CD8-positive, alpha-beta memory T cell (primary cell): ENCODE measurements at regions not wholly inside any gene's neighbourhood (a gene's known extent, or its start where the extent isn't known, plus 50 kb on each side); places are given as distances from the start of the nearest gene placed in this dataset.
A peak's percentile ranks its signal among the peaks of the same experiment; 100 is the strongest.

Source experiments
- CTCF ChIA-PET: fragments of 350-600 bp; sonication (Branson Sonifier 250); formaldehyde crosslinking; loops from one replicate; lab custom pipeline; 2021; ENCODE audit warnings: antibody characterized with exemption; lab: Charles Lee
- POLR2A ChIA-PET: fragments of 350-600 bp; sonication (Branson Sonifier 250); formaldehyde crosslinking; loops from one replicate; lab custom pipeline; 2021; ENCODE audit warnings: antibody characterized with exemption; lab: Charles Lee
- DNase-seq, 5 donors: peaks; one replicate each; pipeline versions ENCODE4 v3.0.0 to v3.0.0-alpha.2; 2020 to 2022; ENCODE audit warnings: mixed read lengths in 1 of 5
- H3K27ac ChIP-seq: one replicate; pipeline ENCODE4 v1.7.0; 2013; ENCODE audit warnings: low read depth, mild to moderate bottlenecking, low read length, moderate library complexity
- H3K27me3 ChIP-seq: 2 replicates; pipeline ENCODE4 v1.7.0; 2013; ENCODE audit warnings: low read length, mild to moderate bottlenecking; ENCODE audit not compliant: insufficient read depth, poor library complexity, severe bottlenecking
- H3K36me3 ChIP-seq: 2 replicates; pipeline ENCODE4 v1.7.0; 2013; ENCODE audit warnings: mild to moderate bottlenecking, low read length, moderate library complexity; ENCODE audit not compliant: insufficient read depth
- H3K4me1 ChIP-seq: 2 replicates; pipeline ENCODE4 v1.7.0; 2013; ENCODE audit warnings: mild to moderate bottlenecking, low read length, moderate library complexity; ENCODE audit not compliant: insufficient read depth
- H3K4me3 ChIP-seq: 2 replicates; pipeline ENCODE4 v1.7.0; 2013; ENCODE audit warnings: mild to moderate bottlenecking, low read length
- H3K9me3 ChIP-seq: 2 replicates; pipeline ENCODE4 v1.7.0; 2013; ENCODE audit warnings: mild to moderate bottlenecking, low read length
- H3K27ac Mint-ChIP-seq, 8 donors: one replicate each; pipeline ENCODE4 v1.8.0; 2020 to 2021; ENCODE audit warnings: mixed read lengths in 8 of 8, mild to moderate bottlenecking in 6 of 8, inconsistent platforms in 3 of 8, moderate library complexity in 3 of 8
- H3K27me3 Mint-ChIP-seq, 2 donors: one replicate each; pipeline ENCODE4 v1.8.0; 2020 to 2021; ENCODE audit warnings: mixed read lengths in 2 of 2, mild to moderate bottlenecking in 1 of 2, moderate library complexity in 1 of 2
- H3K36me3 Mint-ChIP-seq, 3 donors: one replicate each; pipeline ENCODE4 v1.8.0; 2020 to 2021; ENCODE audit warnings: mixed read lengths in 3 of 3, inconsistent platforms in 1 of 3, mild to moderate bottlenecking in 1 of 3
- H3K4me1 Mint-ChIP-seq, 3 donors: one replicate each; pipeline ENCODE4 v1.8.0; 2020 to 2021; ENCODE audit warnings: mixed read lengths in 3 of 3, inconsistent platforms in 1 of 3, mild to moderate bottlenecking in 1 of 3
- H3K4me3 Mint-ChIP-seq, 7 donors: one replicate each; pipeline ENCODE4 v1.8.0; 2020 to 2021; ENCODE audit warnings: mixed read lengths in 7 of 7, mild to moderate bottlenecking in 6 of 7, moderate library complexity in 4 of 7, inconsistent platforms in 2 of 7
- H3K9me3 Mint-ChIP-seq, 5 donors: one replicate each; pipeline ENCODE4 v1.8.0; 2020 to 2022; ENCODE audit warnings: mixed read lengths in 5 of 5, mild to moderate bottlenecking in 3 of 5, moderate library complexity in 2 of 5, inconsistent platforms in 1 of 5

GRCh38 chr18:78816916-78817315 lies 162.7 kb upstream of the SALL3 start:
- no peaks in the 10 kb centered on the region for H3K9me3 ChIP-seq

DNA sequence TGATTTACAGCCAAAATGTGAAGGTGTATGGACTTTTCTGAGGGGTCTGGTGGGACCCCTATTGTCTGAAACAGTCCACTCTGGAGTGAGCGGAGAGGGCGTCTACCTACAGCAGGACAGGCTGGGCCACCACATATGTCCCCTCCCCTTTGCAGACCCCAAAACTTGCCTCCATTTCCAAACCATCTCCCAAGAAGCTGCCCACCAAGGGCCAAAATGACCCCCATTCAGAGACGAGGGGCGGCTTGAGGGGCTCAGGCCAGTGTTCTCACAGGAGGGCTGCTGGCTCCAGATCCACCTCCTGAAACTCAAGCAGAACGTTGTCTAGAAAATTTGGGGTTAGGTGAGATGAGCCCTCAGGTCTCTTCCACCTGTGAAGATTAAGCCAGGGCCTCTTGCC lies 161.1 kb upstream of the SALL3 start:
- ChIA-PET CTCF (no interaction called here), POLR2A (no interaction called here)
- Mint-ChIP-seq H3K9me3 (peaks cover 0 to 2% (median 0%) of the 10 kb centered on the region in 5 donors), H3K27me3 (peaks cover 12 to 33% of the 10 kb centered on the region in 2 donors), H3K4me3 (no peak overlapping the region), H3K4me1 (no peaks in the 10 kb centered on the region), H3K36me3 (no peaks in the 10 kb centered on the region), H3K27ac (no peak overlapping the region)
- no peak for DNase-seq
- H3K4me3 ChIP-seq: no peak overlapping the region
- no peaks in the 10 kb centered on the region for H3K9me3 ChIP-seq
- H3K36me3 ChIP-seq: no peaks in the 10 kb centered on the region
- H3K27me3 ChIP-seq: no peaks in the 10 kb centered on the region
- no peaks in the 10 kb centered on the region for H3K4me1 ChIP-seq
- H3K27ac ChIP-seq: no peak overlapping the region

More at GRCh38 chr18:78816916-78817315, 162.7 kb upstream of the SALL3 start:
- Mint-ChIP-seq H3K4me3 (no peak overlapping the region), H3K36me3 (no peaks in the 10 kb centered on the region), H3K9me3 (no peaks in the 10 kb centered on the region), H3K27ac (peak overlapping the region in 1 of 8 donors; percentile 75), H3K4me1 (no peaks in the 10 kb centered on the region), H3K27me3 (peaks cover 14 to 33% of the 10 kb centered on the region in 2 donors)
- H3K27me3 ChIP-seq: no peaks in the 10 kb centered on the region
- no peak overlapping the region for H3K4me3 ChIP-seq
- no peaks in the 10 kb centered on the region for H3K4me1 ChIP-seq
- no peaks in the 10 kb centered on the region for H3K36me3 ChIP-seq
- no peak for DNase-seq
- no peak overlapping the region for H3K27ac ChIP-seq
- POLR2A ChIA-PET: no interaction called here
- CTCF ChIA-PET: no interaction called here

DNA sequence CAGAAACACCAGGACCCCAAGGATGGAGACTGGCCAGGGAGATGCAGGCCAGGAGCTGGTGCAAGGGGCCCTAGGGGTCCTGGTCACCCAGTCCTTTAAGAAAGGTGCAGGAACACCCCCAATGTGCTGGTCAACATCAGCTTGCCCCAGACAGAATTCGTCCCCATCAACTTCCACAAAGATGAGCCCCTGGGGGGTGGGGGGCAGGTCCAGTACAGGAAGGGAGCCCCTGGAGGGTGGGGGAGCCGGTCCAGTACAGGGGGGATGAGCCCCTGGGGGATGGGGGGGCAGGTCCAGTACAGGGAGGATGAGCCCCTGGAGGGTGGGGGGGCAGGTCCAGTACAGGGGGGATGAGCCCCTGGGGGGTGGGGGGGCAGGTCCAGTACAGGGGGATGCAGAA lies 160.7 kb upstream of the SALL3 start:
- Histone ChIP-seq H3K9me3 (no peaks in the 10 kb centered on the region), H3K36me3 (no peaks in the 10 kb centered on the region), H3K27me3 (no peaks in the 10 kb centered on the region), H3K27ac (no peak overlapping the region), H3K4me3 (no peak overlapping the region), H3K4me1 (no peaks in the 10 kb centered on the region)
- ChIA-PET CTCF (no interaction called here), POLR2A (no interaction called here)
- Mint-ChIP-seq H3K27ac (no peak overlapping the region), H3K4me3 (no peak overlapping the region), H3K9me3 (peaks cover 0 to 2% (median 0%) of the 10 kb centered on the region in 5 donors), H3K36me3 (no peaks in the 10 kb centered on the region), H3K4me1 (no peaks in the 10 kb centered on the region), H3K27me3 (peaks cover 10 to 33% of the 10 kb centered on the region in 2 donors)
- DNase-seq: no peak

DNA sequence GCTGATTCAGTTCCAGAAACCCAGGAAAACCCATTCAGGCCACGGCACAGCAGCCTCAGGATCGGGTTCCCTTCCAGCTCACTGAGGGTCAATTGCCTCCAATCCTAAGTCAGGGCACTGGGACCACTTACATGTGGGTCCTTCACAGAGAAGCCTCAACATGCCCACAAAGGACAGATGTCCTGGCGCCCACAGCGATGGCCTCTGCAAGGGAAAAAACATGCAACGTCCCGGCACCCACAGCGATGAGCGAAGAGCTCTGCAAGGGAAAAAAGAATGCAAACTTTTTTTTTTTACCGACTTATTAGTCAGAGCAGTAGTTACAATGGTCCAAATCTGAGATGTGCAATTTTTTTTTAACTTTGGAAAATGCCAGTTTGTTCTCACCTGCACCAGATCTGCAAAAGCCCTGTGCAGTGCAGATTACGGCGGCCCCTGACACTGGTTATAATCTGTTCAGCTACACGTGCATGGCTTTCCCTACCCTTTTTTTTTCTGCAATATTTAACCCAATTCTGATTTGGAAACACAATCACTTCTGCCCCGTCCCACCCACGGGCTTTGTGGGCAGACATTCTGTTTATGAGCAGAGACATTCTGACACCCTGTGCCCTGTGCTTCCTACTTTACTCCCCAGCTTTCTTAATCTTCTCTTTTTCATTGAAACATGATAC lies 159.3 kb upstream of the SALL3 start:
- no peak overlapping the region for H3K27ac ChIP-seq
- no peaks in the 10 kb centered on the region for H3K36me3 ChIP-seq
- ChIA-PET CTCF (no interaction called here), POLR2A (no interaction called here)
- H3K27me3 ChIP-seq: no peaks in the 10 kb centered on the region
- no peaks in the 10 kb centered on the region for H3K36me3 Mint-ChIP-seq
- no peak overlapping the region for H3K27ac Mint-ChIP-seq
- peaks cover 3 to 23% of the 10 kb centered on the region in 2 donors for H3K27me3 Mint-ChIP-seq
- H3K9me3 ChIP-seq: no peaks in the 10 kb centered on the region
- H3K9me3 Mint-ChIP-seq: peaks cover 0 to 2% (median 0%) of the 10 kb centered on the region in 5 donors
- no peak overlapping the region for H3K4me3 Mint-ChIP-seq
- DNase-seq: no peak
- no peak overlapping the region for H3K4me3 ChIP-seq
- H3K4me1 ChIP-seq: no peaks in the 10 kb centered on the region
- H3K4me1 Mint-ChIP-seq: no peaks in the 10 kb centered on the region

- Mint-ChIP-seq H3K27me3 (peaks cover 3 to 15% of the 10 kb centered on the region in 2 donors), H3K27ac (no peak overlapping the region), H3K4me1 (no peaks in the 10 kb centered on the region), H3K4me3 (no peak overlapping the region), H3K9me3 (peaks cover 0 to 2% (median 0%) of the 10 kb centered on the region in 5 donors), H3K36me3 (no peaks in the 10 kb centered on the region)
- CTCF ChIA-PET: no interaction called here
- DNase-seq: no peak
- POLR2A ChIA-PET: no interaction called here
- Histone ChIP-seq H3K27ac (no peak overlapping the region), H3K36me3 (no peaks in the 10 kb centered on the region), H3K27me3 (no peaks in the 10 kb centered on the region), H3K9me3 (no peaks in the 10 kb centered on the region), H3K4me3 (no peak overlapping the region), H3K4me1 (no peaks in the 10 kb centered on the region)
Observed at GRCh38 chr18:78821396-78821795, 158.2 kb upstream of the SALL3 start.

DNA sequence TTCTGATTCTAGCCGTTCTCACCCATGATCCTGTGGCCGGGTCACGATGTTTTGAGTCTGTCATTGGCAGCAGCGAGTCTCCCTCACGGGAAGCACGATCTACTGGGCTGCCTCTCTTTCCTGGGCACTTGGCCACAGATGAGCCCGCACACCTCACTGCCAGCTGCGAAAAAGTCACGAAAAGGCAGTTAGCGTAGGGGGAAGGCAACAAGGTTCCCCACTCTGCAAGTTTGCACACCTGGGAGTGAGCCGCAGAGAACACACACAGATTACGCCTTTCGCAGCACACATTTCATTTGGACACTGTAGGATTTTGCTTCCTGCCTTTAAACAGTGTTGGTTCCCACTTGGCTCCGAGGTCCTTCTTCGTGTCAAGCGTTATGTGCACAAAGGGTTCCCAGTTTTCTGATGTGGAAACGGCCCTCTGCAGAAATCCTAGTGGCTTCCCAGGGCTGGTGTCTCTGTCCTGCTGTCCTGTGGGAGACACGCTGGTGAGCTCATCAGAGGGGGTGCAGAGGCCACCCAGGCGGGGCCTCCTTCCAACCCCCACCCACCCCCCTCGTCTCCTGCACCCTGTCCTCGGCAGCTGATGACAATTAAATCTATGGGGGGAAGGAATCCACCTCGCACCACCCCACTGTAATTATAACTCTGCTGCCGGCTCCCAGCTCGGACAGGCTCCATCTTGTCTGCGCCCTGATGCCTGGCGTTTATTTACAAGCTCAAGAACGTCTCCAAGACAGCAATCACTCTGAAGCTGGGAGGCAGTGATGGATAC lies 157.3 kb upstream of the SALL3 start:
- H3K27me3 Mint-ChIP-seq: peaks cover 3 to 15% of the 10 kb centered on the region in 2 donors
- Histone ChIP-seq H3K4me1 (no peaks in the 10 kb centered on the region), H3K36me3 (no peaks in the 10 kb centered on the region), H3K27me3 (no peaks in the 10 kb centered on the region), H3K4me3 (no peak overlapping the region), H3K9me3 (no peaks in the 10 kb centered on the region), H3K27ac (no peak overlapping the region)
- H3K4me3 Mint-ChIP-seq: no peak overlapping the region
- H3K27ac Mint-ChIP-seq: no peak overlapping the region
- CTCF ChIA-PET: no interaction called here
- peaks cover 0 to 4% (median 0%) of the 10 kb centered on the region in 5 donors for H3K9me3 Mint-ChIP-seq
- H3K36me3 Mint-ChIP-seq: no peaks in the 10 kb centered on the region
- POLR2A ChIA-PET: no interaction called here
- DNase-seq: no peak
- no peaks in the 10 kb centered on the region for H3K4me1 Mint-ChIP-seq

DNA sequence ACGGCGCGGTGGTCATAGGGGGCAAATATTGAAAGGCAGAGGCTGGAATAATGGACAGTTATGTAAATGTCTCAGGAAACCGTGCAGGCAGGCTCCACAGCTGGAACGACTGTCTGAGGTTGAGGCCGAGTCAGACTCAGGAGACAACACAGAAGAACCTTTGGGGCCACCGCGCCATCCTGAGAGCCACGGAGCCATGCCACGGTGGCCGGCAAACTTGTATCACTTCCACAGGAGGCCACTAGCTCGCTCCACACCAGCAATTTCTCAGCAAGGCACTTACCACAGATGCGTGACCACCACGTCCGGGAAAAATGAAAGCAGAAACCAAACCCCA lies 156.7 kb upstream of the SALL3 start:
- Histone ChIP-seq H3K4me1 (no peaks in the 10 kb centered on the region), H3K27me3 (no peaks in the 10 kb centered on the region), H3K4me3 (no peak overlapping the region), H3K27ac (no peak overlapping the region), H3K36me3 (no peaks in the 10 kb centered on the region), H3K9me3 (no peaks in the 10 kb centered on the region)
- DNase-seq: no peak
- ChIA-PET CTCF (no interaction called here), POLR2A (no interaction called here)
- H3K27ac Mint-ChIP-seq: no peak overlapping the region
- peaks cover 3 to 15% of the 10 kb centered on the region in 2 donors for H3K27me3 Mint-ChIP-seq
- H3K9me3 Mint-ChIP-seq: peaks cover 0 to 4% (median 2%) of the 10 kb centered on the region in 5 donors
- no peaks in the 10 kb centered on the region for H3K36me3 Mint-ChIP-seq
- H3K4me1 Mint-ChIP-seq: no peaks in the 10 kb centered on the region
- no peak overlapping the region for H3K4me3 Mint-ChIP-seq

DNA sequence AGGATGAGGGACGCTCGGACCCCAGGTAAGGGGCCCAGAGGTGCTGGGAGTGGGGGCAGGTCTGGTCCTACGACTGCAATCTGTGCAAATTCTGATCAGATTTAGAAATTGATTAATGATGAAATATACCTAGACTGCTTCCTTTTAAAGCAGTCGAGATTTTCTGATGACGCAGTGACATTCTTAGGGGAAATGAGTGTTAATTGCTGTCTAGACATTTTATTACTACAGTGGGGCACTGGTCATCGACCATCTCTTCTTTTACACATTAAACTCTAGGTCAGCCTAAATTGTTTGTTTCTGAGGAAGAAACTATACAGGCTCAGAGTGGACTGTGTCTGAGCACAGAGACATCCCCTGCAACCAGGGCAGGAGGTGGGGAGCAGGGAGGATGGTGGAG lies 154.4 kb upstream of the SALL3 start:
- Mint-ChIP-seq H3K9me3 (peaks cover 0 to 4% (median 2%) of the 10 kb centered on the region in 5 donors), H3K4me3 (peak overlapping the region in 1 of 7 donors; percentile 23), H3K27me3 (peaks cover 3 to 9% of the 10 kb centered on the region in 2 donors), H3K36me3 (no peaks in the 10 kb centered on the region), H3K4me1 (no peaks in the 10 kb centered on the region), H3K27ac (no peak overlapping the region)
- H3K27ac ChIP-seq: no peak overlapping the region
- H3K27me3 ChIP-seq: no peaks in the 10 kb centered on the region
- ChIA-PET CTCF (no interaction called here), POLR2A (no interaction called here)
- no peak overlapping the region for H3K4me3 ChIP-seq
- H3K4me1 ChIP-seq: no peaks in the 10 kb centered on the region
- no peaks in the 10 kb centered on the region for H3K9me3 ChIP-seq
- DNase-seq: no peak
- no peaks in the 10 kb centered on the region for H3K36me3 ChIP-seq
